DOHH2 (cell line): ENCODE measurements at regions not wholly inside any gene's neighbourhood (a gene's known extent, or its start where the extent isn't known, plus 50 kb on each side); places are given as distances from the start of the nearest gene placed in this dataset.

ENCODE experiments used
- H3F3A ChIP-seq: fragments of 200-600 bp; sonication (generic), shearing (Covaris generic); 2 replicates; pipeline ENCODE4 v1.6.0; 2016; ENCODE audit warnings: antibody characterized with exemption, mild to moderate bottlenecking; ENCODE audit not compliant: control insufficient read depth, insufficient read depth
- H3K27ac ChIP-seq: fragments of 200-600 bp; sonication (generic); 2 replicates; pipeline ENCODE4 v1.5.1; 2014; ENCODE audit warnings: low read depth, mild to moderate bottlenecking, low read length, moderate library complexity
- H3K27me3 ChIP-seq: fragments of 200-600 bp; sonication (generic); 2 replicates; pipeline ENCODE4 v1.6.1; 2014; ENCODE audit warnings: mild to moderate bottlenecking, low read length, mixed read lengths; ENCODE audit not compliant: control insufficient read depth
- H3K36me3 ChIP-seq: fragments of 200-600 bp; sonication (generic); 2 replicates; pipeline ENCODE4 v1.6.1; 2014; ENCODE audit warnings: mild to moderate bottlenecking, low read length, moderate library complexity, mixed read lengths; ENCODE audit not compliant: control insufficient read depth
- H3K4me1 ChIP-seq: fragments of 200-600 bp; sonication (generic); 2 replicates; pipeline ENCODE4 v1.6.1; 2014; ENCODE audit warnings: mild to moderate bottlenecking, low read length, mixed read lengths; ENCODE audit not compliant: control insufficient read depth
- H3K4me2 ChIP-seq: fragments of 200-600 bp; sonication (generic); 2 replicates; pipeline ENCODE4 v1.6.0; 2014; ENCODE audit warnings: mild to moderate bottlenecking, low read length, moderate library complexity
- H3K4me3 ChIP-seq: fragments of 200-600 bp; sonication (generic); 2 replicates; pipeline ENCODE4 v1.5.1; 2014; ENCODE audit warnings: mild to moderate bottlenecking, low read length, mixed read lengths
- H3K79me2 ChIP-seq: fragments of 200-600 bp; sonication (generic); 2 replicates; pipeline ENCODE4 v1.6.1; 2014; ENCODE audit warnings: mild to moderate bottlenecking, low read length, mixed read lengths; ENCODE audit not compliant: control insufficient read depth
- H3K9me2 ChIP-seq: fragments of 200-600 bp; sonication (generic); replicated peaks from 2 replicates; pipeline ENCODE4 v1.6.1; 2014; ENCODE audit warnings: mild to moderate bottlenecking, low read length, mixed read lengths; ENCODE audit not compliant: control insufficient read depth
- H3K9me3 ChIP-seq: fragments of 200-600 bp; sonication (generic); 2 replicates; pipeline ENCODE4 v1.6.1; 2014; ENCODE audit warnings: antibody characterized with exemption, low read length, mixed read lengths; ENCODE audit not compliant: control insufficient read depth, insufficient read depth
- H4K20me1 ChIP-seq: fragments of 200-600 bp; sonication (generic); 2 replicates; pipeline ENCODE4 v1.6.0; 2014; ENCODE audit warnings: low read depth, mild to moderate bottlenecking, antibody characterized with exemption, low read length, moderate library complexity; ENCODE audit not compliant: control insufficient read depth, insufficient read depth
- EZH2phosphoT487 ChIP-seq: fragments of 200-600 bp; sonication (generic); IDR thresholded peaks from 2 replicates; pipeline ENCODE4 v1.6.1; 2017; ENCODE audit warnings: borderline replicate concordance, mild to moderate bottlenecking, antibody characterized with exemption, low read length, moderate library complexity, mixed read lengths
- TF ChIP-seq, protein P1 (sequence below): fragments of 200-600 bp; sonication (generic); IDR thresholded peaks from one replicate; pipeline ENCODE4 v1.5.1; 2014; ENCODE audit warnings: antibody characterized with exemption, mild to moderate bottlenecking, low read depth, low read length; ENCODE audit not compliant: poor library complexity, severe bottlenecking

DNA sequence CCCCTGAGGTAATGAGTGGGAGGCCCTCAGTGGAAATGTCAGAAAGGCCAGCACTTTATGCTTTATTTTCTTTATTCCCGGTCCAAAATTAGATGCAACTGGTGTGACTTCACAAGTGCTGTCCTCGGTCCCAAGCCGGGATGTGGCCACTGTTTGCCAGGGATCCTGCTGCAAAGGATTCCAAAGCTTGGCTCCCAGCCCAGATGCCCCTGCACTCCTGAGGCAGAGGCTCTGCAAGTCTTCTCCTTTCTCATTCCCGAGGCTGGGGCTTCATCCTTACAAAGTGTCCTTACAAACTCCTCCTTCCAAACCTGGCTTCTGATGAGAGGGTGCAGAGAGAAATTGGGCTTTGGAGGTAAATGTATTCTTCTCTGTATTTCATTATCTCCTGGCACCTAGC, 544.3 kb upstream of the DPP6 start:
- H4K20me1 ChIP-seq, result no peaks in the 10 kb centered on the region
- H3F3A ChIP-seq, result no peaks in the 10 kb centered on the region
- no peaks in the 10 kb centered on the region for H3K27me3 ChIP-seq

DNA sequence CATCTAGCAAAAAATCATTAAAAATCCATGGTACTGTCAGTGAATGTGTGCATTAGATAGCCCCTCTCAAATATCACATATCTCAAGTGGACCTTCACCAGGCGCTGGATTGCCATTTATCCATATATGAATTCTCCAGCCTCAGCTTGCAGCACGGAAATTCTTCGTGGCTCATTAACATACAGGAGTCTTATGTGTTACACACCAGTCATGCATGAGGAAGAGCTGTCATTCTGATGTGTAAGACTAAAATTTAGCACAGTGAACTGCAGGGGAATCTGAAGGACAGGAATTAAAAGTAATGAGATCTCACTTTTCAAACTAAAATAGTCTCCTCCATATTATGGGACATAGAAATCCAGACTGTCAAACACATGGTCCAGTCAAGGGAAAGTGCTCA, 542.4 kb upstream of the DPP6 start:
- H3K36me3 ChIP-seq, result no peaks in the 10 kb centered on the region
- H4K20me1 ChIP-seq, result no peaks in the 10 kb centered on the region
- no peak overlapping the region for H3K4me2 ChIP-seq
- no peaks in the 10 kb centered on the region for H3K9me2 ChIP-seq
- no peaks in the 10 kb centered on the region for H3K4me1 ChIP-seq
- H3K79me2 ChIP-seq, result no peaks in the 10 kb centered on the region
- no peaks in the 10 kb centered on the region for H3K27me3 ChIP-seq
- H3F3A ChIP-seq, result no peaks in the 10 kb centered on the region
- peaks cover 3% of the 10 kb centered on the region; the same call in 1 of the 2 replicates for H3K9me3 ChIP-seq
- TF ChIP-seq, protein P1, sequence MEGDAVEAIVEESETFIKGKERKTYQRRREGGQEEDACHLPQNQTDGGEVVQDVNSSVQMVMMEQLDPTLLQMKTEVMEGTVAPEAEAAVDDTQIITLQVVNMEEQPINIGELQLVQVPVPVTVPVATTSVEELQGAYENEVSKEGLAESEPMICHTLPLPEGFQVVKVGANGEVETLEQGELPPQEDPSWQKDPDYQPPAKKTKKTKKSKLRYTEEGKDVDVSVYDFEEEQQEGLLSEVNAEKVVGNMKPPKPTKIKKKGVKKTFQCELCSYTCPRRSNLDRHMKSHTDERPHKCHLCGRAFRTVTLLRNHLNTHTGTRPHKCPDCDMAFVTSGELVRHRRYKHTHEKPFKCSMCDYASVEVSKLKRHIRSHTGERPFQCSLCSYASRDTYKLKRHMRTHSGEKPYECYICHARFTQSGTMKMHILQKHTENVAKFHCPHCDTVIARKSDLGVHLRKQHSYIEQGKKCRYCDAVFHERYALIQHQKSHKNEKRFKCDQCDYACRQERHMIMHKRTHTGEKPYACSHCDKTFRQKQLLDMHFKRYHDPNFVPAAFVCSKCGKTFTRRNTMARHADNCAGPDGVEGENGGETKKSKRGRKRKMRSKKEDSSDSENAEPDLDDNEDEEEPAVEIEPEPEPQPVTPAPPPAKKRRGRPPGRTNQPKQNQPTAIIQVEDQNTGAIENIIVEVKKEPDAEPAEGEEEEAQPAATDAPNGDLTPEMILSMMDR, result no peak
- TF ChIP-seq EZH2phosphoT487, result no peak
- H3K27ac ChIP-seq, result no peak overlapping the region
- no peak overlapping the region for H3K4me3 ChIP-seq

More for the DNA sequence above, 544.3 kb upstream of the DPP6 start:
- Histone ChIP-seq H3K4me2 (no peak overlapping the region), H3K4me3 (no peak overlapping the region), H3K79me2 (no peaks in the 10 kb centered on the region), H3K27ac (no peak overlapping the region), H3K36me3 (no peaks in the 10 kb centered on the region), H3K9me3 (no peaks in the 10 kb centered on the region), H3K9me2 (no peaks in the 10 kb centered on the region), H3K4me1 (no peaks in the 10 kb centered on the region)
- TF ChIP-seq, protein P1, result no peak
- no peak for TF ChIP-seq EZH2phosphoT487

DNA sequence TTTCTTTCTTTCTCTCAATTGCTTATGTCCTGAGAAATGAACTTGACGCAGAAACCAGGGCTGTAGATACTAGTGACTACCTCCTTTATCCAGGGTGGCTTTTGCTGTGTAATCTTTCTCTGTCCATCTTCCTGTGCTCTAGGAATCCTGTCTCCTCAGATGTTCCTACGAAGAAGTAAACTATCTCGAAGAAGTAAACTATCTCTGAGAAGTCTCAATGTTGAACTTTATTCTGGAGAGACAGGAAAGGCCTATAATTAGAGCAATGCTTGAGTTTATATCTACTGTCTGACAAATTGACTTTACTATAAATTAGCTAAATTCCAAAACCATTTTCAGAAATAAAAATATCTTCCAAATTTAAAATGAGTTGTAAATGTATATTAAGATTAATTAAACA, 541.5 kb upstream of the DPP6 start:
- TF ChIP-seq EZH2phosphoT487, result no peak
- TF ChIP-seq, protein P1, result no peak
- Histone ChIP-seq H4K20me1 (no peaks in the 10 kb centered on the region), H3K9me3 (peaks cover 3% of the 10 kb centered on the region; the same call in 1 of the 2 replicates), H3K4me2 (no peak overlapping the region), H3K27me3 (no peaks in the 10 kb centered on the region), H3K36me3 (no peaks in the 10 kb centered on the region), H3K4me3 (no peak overlapping the region), H3K27ac (no peak overlapping the region), H3K4me1 (no peaks in the 10 kb centered on the region), H3F3A (no peaks in the 10 kb centered on the region), H3K9me2 (no peaks in the 10 kb centered on the region), H3K79me2 (no peaks in the 10 kb centered on the region)

DNA sequence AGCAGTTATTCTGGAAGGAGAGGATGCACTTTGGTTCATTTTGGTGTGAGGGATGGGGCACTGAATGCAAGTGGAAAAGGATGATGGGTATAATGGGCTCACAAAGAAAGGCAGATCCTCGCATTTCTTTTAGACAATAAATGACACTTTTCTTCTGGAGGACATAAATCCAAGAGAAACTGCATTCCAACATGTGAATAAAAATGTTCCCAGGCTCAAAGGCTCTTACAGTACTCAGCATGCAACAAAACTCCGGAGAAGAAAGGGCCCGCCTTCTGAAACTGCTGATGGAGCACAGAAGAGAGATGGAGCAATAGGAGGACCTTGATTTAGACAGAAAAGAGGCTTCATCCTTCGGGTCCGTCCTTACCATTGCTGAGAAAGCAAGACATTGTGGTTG, 538.2 kb upstream of the DPP6 start:
- Histone ChIP-seq H4K20me1 (no peaks in the 10 kb centered on the region), H3K4me3 (no peak overlapping the region), H3K4me2 (no peak overlapping the region), H3K9me2 (no peaks in the 10 kb centered on the region), H3K36me3 (no peaks in the 10 kb centered on the region), H3K27ac (no peak overlapping the region), H3K27me3 (no peaks in the 10 kb centered on the region), H3F3A (no peaks in the 10 kb centered on the region), H3K9me3 (peaks cover 3% of the 10 kb centered on the region; the same call in 1 of the 2 replicates), H3K79me2 (no peaks in the 10 kb centered on the region), H3K4me1 (no peaks in the 10 kb centered on the region)
- TF ChIP-seq, protein P1, result no peak
- TF ChIP-seq EZH2phosphoT487, result no peak
